HG02885 (cell line): ENCODE measurements at regions not wholly inside any gene's neighbourhood (a gene's known extent, or its start where the extent isn't known, plus 50 kb on each side); places are given as distances from the start of the nearest gene placed in this dataset.

ENCODE experiments used
- ATAC-seq: cut with Tn5 transposase; IDR thresholded peaks from one replicate; pipeline ENCODE4 v1.9.1; 2021; ENCODE audit warnings: mild to moderate bottlenecking; ENCODE audit not compliant: unreplicated experiment, poor library complexity

GRCh38 chr17:55668312-55668920 lies 54.2 kb downstream of the TMEM100 start:
- no peak for ATAC-seq

GRCh38 chr17:55666806-55667205 lies 55.9 kb downstream of the TMEM100 start:
- ATAC-seq: no peak

- peak; percentile 96 for ATAC-seq
These were observed 58.4 kb downstream of the TMEM100 start for GRCh38 chr17:55664287-55664686.

DNA sequence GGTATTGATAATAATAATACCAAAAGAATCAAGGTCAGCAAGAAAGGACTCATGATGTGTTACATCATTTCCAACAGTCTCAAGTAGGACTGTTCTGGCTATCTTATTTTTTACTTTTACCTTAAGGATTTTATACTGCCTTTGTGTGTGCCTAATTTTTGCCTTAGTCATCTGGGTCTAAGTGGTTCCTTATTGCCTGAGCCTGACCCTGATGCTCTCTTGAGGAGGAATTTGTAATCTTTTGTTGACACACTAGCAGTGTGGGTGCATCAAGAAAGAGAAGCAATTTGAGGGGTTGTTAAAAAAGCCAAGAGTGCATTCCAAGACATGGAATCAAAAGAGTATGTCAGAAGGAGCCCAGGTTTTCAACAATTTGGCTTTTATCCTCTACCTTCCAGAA lies 59.3 kb downstream of the TMEM100 start:
- ATAC-seq: no peak

DNA sequence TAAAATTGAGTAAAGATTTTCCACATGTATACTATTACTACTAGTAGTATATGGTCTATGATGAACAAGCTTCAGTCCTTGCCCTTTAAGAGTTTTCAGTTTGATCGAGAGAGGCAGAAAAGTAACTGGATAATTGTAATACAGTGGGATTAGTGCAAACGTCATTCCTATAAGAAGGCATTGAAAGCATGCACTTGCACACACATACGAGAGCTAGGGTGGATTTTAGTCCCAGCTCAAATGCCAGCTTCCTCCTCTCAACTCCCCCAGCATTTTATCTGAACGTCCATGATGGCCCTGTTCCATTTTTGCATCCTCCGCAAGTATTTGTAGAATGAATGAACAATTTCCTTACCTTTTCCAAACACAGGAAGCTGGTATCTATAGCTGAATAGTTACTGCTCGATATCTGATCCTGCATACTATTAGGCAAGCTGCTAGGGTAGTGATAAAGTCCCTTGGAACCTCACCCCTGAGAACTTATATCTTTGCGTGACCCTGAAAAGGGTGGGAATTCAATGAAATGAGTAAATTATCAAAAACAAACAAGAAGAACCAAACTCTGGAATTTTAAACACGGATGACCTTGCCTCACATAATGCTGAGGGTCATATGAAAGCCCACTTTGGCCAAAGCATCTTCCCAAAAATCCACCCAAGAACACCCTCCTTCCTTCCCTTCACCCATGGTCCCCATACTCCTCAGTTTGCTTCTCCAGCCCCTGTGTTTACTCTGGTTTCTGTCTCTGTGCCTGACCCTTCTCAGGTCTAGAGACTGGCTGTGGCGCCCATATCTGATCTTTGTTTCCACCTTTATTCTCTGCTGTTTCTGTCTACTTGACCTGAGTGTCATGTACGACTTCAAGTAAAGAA lies 60.5 kb downstream of the TMEM100 start:
- no peak for ATAC-seq

DNA sequence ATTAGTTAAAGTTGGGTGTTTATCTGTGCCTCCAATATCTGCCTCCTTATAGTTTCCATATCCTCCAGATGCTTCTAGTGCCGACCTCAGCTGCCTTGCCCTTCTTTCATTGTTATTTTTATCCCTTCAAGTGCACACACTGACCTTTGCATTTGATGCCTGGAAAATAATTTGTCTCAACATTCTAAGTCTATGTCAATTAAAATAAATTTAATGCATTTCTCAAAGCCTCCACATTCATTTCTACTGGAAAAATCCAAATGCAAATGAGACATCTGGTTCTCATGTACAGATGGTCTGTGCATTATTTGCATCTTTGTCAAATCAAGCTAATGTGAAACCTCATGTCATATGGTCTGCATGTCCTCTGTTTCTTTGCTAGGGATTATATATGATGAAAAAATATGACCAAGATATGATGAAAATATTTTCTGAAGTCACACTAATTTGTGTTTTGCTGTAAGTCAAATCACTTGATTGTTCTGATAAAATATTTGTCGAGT lies 61.4 kb downstream of the TMEM100 start:
- ATAC-seq: no peak

DNA sequence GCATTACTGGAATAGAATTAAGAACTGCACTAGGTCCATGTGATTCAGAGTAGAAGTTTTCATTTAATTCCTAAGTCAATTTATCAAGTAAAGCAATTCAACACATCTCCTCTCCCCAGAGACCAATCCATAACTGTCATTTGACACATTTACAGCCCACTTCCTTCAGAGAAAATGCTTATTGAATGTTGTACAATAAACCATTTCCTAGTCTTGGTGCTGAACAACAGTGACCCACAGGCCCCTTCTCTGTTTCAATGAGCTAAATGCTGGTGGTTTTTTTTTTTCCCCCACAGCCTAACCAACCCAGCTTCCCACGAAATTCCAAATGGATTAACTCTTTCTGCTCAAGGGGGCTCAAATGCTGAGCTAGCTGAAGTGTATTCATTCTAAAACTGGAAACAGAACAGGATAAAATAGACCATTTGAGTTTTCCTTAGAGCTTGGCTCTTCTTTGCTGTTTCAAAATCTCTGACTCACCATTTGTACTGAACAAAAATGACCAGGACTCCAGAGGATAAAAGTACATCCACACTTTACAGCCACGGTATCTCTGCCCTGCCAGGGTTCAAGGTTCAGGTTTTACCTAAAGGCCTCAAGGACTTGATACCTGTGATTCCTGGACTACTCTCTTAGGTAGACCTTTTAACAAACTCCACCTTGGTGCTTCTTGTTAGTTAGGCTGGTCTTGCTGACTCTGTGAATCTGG lies 62.3 kb downstream of the TMEM100 start:
- ATAC-seq: no peak

DNA sequence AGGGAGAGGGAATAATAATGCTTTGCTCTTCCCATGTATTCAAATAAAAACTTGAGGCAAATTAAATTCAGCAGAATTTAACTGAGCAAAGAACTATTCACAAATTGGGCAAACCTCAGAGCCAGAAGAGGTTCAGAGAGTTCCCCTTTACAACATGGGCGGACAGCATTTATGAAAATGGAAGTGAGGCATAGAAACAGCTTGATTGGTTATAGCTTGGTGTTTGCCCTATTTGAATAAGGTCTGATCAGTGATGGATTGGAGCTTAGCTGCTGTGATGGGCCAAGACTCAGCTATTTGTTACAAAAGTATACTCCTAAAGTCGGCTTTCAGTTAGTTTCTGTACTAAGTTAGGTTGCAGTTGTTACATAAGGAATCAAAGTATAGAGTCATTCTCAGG lies 63.0 kb downstream of the TMEM100 start:
- no peak for ATAC-seq

DNA sequence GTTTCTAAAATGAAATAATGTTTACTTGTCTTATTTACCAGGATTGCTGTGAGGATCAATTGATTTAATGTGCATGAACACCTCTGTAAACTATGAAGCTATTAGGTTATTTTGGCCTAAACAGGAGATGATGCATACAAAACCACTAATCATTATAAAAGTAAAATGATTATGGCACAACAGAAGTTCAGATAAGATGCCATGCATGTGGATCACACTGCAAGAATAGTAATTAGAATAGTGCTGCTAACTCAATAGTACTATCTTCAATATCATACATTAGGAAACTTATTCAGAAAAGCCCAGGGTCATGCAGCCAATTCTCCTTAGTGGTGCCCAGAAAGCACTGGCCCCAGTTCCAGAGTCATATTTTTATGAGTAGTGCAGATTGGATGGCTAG lies 66.9 kb downstream of the TMEM100 start:
- no peak for ATAC-seq

GRCh38 chr17:55654821-55655220 lies 67.8 kb downstream of the TMEM100 start:
- no peak for ATAC-seq

DNA sequence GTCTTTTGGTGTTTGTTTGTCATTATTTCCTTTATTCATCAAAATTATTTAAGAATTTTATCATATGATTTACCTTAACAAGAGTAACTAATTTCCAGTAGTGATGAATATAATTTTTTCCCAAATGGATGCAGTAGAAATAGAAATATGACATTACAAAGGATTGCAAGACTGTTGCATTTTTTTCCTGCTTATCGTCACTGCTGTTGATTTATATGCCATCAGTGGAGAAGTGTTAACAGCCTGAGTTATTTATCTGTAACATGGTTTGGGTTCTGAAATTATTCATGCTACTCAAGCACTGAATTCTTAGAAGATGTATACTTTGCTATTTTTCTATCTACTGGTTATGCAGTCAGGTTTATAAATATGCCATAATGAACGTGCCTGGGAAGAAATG lies 68.6 kb downstream of the TMEM100 start:
- no peak for ATAC-seq

GRCh38 chr17:55652825-55653224 lies 69.8 kb downstream of the TMEM100 start:
- ATAC-seq: no peak

DNA sequence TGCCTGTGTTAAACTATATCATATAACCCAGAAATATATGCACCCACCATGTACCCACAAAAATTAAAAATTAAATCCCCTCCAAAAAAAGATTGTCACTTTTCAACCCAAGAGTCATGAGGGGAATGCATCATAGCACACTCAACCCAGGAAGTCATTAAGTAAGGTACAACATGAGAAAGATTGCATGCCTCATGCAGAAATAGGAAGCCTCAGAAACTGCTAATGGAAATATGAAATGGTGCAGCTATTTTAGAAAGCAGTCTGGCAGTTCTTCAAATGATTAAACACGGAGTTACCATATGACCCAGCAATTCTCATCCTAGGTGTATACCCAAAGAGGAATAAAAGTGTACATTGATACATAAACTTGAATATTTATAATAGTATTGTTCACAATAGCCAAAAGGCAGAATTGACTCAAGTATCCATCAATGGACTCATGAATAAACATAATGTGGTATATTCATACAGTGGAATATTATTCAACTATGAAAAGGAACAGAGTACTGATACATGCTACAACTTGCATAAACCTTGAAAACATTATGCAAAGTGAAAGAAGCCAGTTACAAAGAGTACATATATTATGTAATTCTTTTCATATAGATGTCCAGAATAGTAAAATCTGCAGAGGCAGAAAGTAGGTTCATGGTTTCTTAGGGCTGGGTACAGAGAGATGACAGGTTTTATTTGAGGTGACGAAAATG lies 70.4 kb downstream of the TMEM100 start:
- ATAC-seq: no peak

GRCh38 chr17:55649957-55650597 lies 72.6 kb downstream of the TMEM100 start:
- ATAC-seq: no peak

DNA sequence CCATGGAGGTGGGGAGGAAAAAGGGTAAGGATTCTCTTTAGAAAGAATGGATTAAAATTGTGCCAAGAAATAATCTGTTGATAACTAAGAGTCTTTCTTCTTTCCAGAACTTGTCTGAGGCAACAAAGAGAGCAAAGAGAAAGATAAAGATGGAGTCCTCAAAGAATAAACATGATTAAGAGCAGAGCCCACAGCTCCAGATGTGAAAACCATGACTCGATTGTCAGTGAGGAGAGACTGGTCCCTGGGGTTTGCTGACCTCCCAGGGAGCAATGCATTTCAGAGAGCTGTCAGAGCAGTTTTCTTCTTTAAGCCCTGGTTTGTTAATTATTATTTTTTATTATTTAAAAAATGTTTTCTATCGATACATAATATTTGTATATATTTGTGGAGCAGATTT lies 74.6 kb downstream of the TMEM100 start:
- ATAC-seq: no peak

DNA sequence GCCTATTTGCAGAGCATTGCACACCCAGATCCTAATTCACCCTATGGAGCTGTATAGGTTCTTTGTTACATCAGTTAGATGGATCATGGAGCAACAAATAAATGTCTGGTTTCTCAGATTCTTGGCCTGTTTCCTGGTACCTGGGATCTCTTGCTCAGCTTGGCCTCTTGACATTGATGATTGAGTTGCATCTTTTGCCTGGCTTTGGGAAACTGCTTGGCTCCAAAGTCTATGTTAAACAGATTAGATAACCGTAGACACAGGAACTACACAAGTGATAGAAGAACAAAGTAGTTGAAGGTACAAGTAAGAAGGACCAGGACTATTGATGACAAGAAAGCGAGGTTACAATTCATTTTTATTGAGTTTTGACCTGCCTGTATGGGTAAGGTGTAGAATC lies 77.3 kb downstream of the TMEM100 start:
- no peak for ATAC-seq

DNA sequence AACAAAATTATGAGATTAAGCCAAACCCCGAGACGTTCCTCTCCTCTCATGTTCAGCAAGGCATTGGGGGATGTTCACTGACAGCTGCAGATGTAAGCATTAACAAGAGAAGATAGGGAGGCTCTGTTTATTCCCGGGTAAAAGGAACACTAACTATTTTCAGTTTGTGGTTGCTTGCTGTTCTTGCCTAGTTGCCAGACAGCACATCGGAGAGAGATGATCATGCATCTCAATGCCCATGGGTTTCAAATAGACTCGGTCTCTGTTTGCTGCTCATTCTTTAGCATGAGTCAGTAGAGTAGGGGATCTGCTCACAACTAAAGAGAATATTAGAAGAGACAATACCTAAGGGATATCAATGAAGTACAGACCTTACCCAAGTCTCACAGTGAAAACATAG lies 78.3 kb downstream of the TMEM100 start:
- no peak for ATAC-seq

DNA sequence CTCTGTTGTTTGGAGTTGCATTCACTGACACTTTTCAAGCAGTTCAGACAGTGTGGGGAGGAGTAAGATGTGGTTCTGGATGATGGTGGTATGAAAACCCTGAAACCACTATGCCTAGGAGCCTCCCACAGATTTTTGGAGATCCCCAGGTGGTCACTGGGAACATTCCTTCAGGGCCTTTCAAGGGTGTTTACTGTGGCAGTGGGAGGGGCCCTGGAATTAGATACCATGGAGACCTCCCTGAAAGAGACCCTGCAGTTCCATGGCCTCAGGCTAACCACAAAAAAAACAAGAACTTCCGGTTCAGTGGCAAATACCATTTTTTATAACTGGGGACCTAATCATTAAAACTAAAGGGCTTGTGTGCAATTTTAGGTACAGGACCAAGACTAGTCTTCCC lies 79.9 kb downstream of the TMEM100 start:
- ATAC-seq: no peak

DNA sequence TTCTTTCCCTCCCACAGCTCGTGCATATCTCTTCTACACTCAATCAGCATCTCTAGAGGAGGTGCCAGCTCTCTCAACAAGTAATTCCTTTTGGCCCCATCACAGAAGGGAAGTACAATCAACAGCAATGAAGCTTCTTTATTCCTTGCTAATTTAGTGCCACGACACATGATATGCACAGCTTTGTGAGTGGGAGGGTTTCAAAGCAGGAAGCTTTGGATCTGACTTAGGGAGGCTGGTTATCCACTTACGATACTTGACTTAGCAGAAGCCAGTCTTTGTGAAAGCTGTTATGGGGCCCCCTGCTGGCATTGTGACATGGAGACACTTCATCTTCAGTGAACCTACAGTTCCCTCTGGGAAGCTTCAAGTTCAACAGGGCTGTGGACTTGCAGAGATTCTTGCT lies 81.0 kb downstream of the TMEM100 start:
- ATAC-seq: peak; percentile 73

GRCh38 chr17:55639096-55639495 lies 83.6 kb downstream of the TMEM100 start:
- ATAC-seq: no peak
